Activated gamma-delta T cell treated with Interleukin-2 at 50 U/mL for 16 hours (primary cell): ENCODE measurements at regions not wholly inside any gene's neighbourhood (a gene's known extent, or its start where the extent isn't known, plus 50 kb on each side); places are given as distances from the start of the nearest gene placed in this dataset.
"Not testable (repeated sequence)": the region's sequence is repeated elsewhere in the genome, so short reads cannot be mapped to it uniquely, and the experiment has no call there.

Experiments used
- DNase-seq: peaks from one replicate; pipeline ENCODE4 v3.0.0-alpha.2; 2020

DNA sequence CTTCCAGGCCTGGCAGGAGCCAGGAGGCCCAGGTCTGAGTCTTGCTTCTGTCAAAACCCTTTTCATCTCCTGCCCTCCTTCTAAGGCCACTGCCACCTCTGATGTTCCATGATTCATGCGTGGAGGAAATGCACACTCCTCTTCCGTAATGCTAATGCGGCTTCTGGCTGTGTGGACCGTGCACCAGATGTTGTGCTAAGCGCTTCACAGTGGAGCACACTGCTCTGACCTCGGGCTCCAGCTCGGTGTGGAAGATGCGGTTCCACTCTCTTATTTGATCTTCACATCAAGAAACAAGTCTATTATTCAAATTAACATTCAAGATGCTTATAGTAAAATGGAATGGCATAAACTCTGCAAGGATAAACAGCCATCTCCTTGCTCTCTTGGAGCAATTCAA lies 629.2 kb downstream of the UQCRFS1 start:
- DNase-seq, result no peak

GRCh38 chr19:28583242-28583641 lies 629.7 kb downstream of the UQCRFS1 start:
- DNase-seq, result no peak

DNA sequence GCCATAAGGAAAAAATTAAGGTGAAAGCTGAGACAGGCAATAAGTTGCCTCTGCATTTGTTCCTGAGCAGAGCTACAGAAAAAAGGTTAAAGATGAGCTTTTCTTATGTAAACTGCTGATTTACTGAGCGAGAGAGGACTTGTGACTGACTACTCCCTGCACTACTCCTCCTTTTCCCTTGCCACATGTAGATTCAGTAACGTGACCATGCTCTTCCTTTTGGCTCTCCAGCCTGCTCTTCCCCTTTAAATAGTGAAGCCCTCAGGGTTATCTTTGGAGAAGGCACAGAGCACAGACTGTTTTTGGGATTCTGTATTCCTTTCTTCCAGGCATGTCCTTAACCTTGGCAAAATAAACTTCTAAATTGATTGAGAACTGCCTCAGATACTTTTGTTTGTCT lies 630.2 kb downstream of the UQCRFS1 start:
- no peak for DNase-seq

DNA sequence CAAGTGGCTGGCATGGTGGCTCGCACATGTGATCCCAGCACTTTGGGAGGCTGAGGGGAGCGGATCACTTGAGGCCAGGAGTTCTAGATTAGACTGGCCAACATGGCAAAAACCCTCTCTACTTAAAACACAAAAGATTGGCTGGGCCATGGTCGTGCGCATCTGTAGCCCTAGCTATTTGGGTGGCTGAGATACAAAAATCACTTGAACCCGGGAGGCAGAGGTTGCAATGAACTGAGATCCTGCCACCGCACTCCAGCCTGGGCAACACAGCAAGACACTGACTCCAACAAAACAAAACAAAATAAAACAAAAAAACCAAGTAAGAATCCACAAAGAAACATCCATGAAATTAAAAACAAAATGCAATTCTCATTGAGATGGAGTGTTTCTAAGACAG lies 630.6 kb downstream of the UQCRFS1 start:
- no peak for DNase-seq

GRCh38 chr19:28581468-28581770 lies 631.5 kb downstream of the UQCRFS1 start:
- no peak for DNase-seq

DNA sequence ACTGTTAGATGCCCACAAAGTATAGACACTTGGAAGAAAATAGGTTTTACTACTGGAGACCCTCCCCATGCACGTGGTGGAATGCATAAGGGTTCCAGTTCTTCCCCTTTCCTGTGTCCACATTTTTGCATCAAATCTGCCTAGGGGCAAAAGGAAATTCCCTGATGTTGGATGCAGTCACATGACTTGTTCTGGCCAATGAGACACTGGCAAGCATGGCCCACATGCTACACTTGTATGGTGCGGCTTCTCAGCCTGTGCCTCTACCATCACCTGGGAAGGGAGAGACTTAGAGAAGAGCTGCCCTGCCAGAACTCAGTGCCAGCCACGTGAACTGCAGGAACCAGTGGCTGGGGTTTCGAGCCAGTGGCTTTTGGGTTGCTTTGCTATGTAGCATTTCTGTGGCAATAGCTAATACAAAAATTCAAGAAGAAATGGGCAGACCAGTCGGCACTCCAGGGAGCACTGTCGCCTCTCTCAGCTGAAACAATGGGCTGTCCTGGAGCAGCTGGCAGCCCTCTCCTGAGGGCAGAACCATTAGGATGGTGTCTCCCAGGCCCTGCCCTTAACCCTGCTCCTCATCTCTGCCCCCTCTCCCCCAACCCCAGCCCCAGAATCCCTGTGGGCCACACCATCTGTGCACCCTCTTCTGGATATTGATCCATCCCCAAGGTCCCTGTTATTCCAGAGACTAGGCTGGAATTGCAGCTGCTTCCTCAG lies 634.0 kb downstream of the UQCRFS1 start:
- DNase-seq, result no peak

GRCh38 chr19:28578208-28578607 lies 634.7 kb downstream of the UQCRFS1 start:
- DNase-seq, result no peak

DNA sequence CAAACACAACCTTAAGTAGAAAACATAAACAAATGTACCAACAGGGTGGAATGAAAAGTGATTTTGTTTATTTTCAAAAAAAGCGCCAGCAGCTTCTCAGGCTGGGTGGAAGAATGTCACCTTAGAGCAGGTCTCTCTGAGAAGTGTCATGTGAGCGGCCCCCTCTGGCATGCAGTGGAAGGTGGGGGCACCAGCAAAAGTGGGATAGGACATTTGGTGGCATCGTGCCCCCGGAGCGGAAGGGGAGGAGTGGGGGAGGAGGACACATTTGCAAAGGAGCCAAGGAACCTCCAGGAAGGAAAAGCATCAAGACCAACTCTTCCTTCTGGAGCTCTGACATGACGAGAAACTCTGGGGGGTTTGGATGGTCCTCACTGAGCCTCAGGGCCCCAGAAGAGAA lies 635.3 kb downstream of the UQCRFS1 start:
- DNase-seq, result no peak

GRCh38 chr19:28577233-28577632 lies 635.7 kb downstream of the UQCRFS1 start:
- DNase-seq, result no peak

GRCh38 chr19:28575816-28576215 lies 637.1 kb downstream of the UQCRFS1 start:
- no peak for DNase-seq

DNA sequence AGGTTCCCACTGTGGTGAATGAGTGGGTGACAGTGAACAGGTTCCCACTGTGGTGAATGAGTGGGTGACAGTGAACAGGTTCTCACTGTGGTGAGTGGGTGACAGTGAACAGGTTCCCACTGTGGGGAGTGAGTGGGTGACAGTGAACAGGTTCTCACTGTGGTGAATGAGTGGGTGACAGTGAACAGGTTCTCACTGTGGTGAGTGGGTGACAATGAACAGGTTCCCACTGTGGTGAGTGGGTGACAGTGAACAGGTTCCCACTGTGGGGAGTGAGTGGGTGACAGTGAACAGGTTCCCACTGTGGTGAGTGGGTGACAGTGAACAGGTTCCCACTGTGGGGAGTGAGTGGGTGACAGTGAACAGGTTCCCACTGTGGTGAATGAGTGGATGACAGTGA lies 637.6 kb downstream of the UQCRFS1 start:
- DNase-seq, result not testable (repeated sequence)

DNA sequence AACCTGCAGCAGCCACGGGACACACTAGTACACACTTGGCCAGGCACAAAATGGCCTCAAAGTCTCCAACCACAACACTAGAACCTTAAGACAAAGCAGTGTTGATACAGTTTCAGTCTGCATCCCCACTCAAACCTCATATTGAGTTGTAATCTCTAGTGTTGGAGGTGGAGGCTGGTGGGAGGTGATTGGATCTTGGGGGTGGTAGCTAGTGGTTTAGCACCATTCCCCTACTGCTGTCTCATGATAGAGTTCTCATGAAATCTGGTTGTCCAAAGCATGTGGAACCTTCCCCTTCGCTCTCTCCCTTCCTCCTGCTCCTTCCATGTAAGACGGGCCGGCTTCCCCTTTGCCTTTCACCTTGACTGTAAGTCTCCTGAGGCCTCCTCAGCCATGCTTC lies 638.7 kb downstream of the UQCRFS1 start:
- no peak for DNase-seq

GRCh38 chr19:28569132-28570131 lies 643.5 kb downstream of the UQCRFS1 start:
- DNase-seq, result no peak

DNA sequence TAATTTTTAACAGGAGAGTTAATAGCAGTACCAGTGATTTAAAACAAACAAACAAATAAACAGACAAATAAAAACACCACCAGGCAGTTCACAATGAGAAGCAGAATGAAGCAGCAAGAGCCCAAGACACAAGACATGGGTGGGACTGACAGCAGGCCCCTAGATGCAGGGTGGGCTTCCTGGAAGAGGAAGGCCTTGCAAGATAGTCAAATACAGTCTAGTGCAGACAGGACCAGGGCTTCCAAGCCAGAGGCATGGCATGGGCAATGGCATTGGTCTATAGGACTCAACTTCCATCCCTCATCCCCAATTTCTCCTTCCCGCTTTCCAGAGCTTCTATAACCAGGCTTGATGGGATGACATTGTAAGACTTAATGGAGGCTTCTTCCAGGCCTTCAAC lies 645.1 kb downstream of the UQCRFS1 start:
- DNase-seq, result no peak

DNA sequence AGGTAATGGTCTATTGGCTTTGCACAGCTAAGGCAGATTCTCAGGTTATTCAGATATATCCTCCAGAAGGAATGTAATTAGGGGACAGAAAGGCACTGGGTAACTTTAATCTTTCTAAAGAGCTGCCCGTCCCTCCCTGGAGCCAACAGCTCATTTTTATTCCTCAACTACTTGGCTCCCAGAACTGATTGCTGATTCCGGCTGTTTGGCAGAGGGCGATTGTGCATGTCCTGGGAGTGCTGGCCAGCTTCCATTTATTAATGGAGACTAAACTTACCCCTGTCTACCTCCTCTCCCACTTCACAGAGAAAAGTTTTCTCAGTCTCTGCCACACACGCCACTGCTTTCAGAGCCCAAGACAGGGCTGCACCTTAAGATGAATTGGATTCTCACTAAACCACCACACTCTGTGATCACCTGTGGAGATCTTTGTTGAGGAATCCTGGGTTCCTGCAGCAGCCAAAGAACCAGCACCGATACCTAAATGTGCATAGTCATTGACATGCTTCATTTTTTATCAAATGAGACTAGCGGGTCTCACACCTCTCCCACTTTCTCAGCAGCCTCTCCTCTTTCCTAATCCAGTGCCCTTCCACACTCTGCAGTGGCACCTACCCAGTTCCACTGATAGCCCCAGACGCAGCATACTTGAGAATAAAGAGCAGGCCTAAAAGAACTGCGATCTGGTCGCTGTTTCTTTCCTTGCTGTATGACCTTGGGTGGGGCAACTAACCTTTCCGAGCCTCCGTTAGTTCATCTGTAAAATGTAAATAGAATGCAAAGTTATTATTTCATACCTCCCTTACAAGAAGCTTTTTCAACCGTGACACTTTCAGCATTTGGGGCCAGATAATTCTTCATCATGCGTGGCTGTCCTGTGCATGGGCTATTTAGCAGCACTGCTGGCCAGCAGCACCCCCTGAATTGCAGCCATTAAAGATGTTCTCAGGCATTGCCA lies 648.7 kb downstream of the UQCRFS1 start:
- no peak for DNase-seq

DNA sequence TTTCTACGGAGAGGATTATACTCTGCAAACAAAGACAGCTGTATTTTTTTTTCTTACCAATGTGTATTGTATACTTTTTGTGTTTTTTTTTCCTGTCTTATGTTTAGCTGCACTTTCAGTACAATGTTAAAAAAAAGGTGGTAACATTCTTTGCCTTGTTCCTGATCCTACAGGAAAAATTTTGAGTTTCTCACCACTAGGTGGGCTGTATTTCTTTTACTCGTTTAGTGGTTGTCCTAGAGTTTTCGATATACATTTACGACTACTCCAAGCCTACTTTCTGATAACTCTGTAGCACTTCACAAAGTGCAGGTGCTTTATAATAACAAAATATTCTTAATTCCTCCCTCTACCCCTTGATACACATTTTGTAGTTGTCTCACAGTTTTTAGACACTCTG lies 652.2 kb downstream of the UQCRFS1 start:
- no peak for DNase-seq

DNA sequence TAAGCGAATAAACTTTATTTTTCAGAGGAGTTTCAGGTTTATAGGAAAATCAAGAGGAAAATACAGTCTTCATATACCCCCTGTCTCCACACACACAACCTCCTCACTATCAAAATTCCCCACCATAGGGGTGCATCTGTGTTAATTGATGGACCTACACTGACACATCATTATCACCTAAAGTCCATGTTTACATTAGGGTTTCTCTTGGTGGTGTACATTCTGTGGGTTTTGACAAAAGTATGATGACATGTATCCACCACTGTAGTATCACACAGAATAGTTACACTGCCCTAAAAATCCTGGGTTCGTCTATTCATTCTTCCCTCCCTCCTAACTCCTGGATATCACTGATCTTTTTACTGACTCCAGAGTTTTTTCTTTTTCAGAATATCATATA lies 654.2 kb downstream of the UQCRFS1 start:
- no peak for DNase-seq

GRCh38 chr19:28556371-28556770 lies 656.6 kb downstream of the UQCRFS1 start:
- DNase-seq, result no peak

DNA sequence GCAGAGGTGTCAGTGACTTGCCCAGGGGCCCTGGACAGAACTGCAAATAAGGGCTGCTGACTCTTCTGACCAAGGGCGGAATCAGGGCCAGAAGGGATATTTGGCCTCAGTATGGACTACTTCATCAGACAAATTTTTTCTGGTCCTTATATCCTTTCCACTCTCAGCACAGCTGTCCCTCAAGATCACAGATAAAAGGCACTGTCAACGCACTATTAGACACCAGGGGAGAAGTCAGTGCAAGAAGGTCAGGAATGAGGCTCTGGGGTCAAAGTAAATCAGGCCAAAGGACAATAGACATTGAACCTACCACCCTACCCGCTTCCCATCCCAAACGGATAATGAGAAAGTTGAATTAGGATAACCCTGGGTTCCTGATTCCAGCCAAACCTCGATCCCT lies 657.6 kb downstream of the UQCRFS1 start:
- no peak for DNase-seq

GRCh38 chr19:28554321-28555091 lies 658.4 kb downstream of the UQCRFS1 start:
- DNase-seq, result no peak

- DNase-seq, result no peak
Observed at GRCh38 chr19:28553764-28554163, 659.2 kb downstream of the UQCRFS1 start.

DNA sequence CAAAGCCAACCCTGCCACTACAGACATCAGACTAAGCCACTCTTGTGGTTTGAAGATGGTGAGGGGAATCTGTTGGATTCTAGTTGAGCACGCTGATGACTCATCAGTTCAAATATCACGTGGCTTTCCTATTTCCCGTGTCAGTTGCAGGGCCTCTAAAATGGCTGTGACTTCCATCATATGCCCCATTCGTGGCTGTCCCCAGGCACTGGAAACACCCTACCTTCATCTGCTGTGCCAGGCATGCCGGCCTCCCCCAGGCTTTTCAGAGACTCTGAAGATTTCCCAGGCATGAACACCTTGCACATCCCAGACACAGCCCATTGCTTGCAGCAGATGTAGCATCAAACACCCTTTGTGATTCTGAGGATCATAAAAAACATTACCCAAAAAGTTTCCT lies 659.9 kb downstream of the UQCRFS1 start:
- no peak for DNase-seq
